Ectodermal cell (in vitro differentiated cells): ENCODE measurements at regions not wholly inside any gene's neighbourhood (a gene's known extent, or its start where the extent isn't known, plus 50 kb on each side); places are given as distances from the start of the nearest gene placed in this dataset.

Experiments used
- H3K27ac ChIP-seq: 2 replicates; pipeline ENCODE4 v1.7.0; 2013; ENCODE audit warnings: mild to moderate bottlenecking, low read depth, low read length; ENCODE audit not compliant: insufficient read depth, poor library complexity, severe bottlenecking
- H3K27me3 ChIP-seq: 2 replicates; pipeline ENCODE4 v1.7.0; 2013; ENCODE audit warnings: mild to moderate bottlenecking, low read length; ENCODE audit not compliant: insufficient read depth, control insufficient read depth, poor library complexity, severe bottlenecking
- H3K36me3 ChIP-seq: one replicate; pipeline ENCODE4 v1.7.0; 2013; ENCODE audit warnings: low read length; ENCODE audit not compliant: control insufficient read depth, insufficient read depth
- H3K4me1 ChIP-seq: one replicate; pipeline ENCODE4 v1.7.0; 2013; ENCODE audit warnings: low read length; ENCODE audit not compliant: control insufficient read depth, insufficient read depth
- H3K4me3 ChIP-seq: 2 replicates; pipeline ENCODE4 v1.7.0; 2013; ENCODE audit warnings: low read depth, low read length, control low read depth; ENCODE audit not compliant: insufficient read depth
- H3K9me3 ChIP-seq: 2 replicates; pipeline ENCODE4 v1.7.0; 2013; ENCODE audit warnings: mild to moderate bottlenecking, low read length, moderate library complexity; ENCODE audit not compliant: control insufficient read depth
- WGBS, 2 experiments: methylation state at CpG; one replicate each; pipeline ENCODE4 v1.1.7; 2013; ENCODE audit warnings: missing lambda C conversion rate in 2 of 2; 5-methylcytosine and 5-hydroxymethylcytosine counted together

DNA sequence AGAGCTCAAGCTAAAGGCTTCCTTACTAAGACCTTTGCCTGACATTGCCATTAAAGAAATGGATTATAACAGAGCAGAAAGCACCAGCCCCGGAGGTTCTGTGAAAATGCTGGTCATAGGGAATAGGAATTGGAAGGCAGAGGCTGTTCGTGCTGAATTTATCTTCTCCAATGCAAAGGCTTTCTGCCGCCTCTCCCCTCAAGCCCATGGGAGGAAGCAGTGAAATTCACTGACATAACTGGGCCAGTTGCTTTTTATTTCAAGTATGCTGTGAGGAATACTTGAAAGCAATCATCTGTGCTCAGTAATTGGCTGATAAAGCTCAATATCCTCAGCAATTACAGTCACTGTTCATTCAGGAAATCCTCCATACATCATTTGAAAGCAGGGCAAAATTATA is 85.4 kb upstream of the LINC00305 start:
- Histone ChIP-seq H3K9me3 (no peaks in the 10 kb centered on the region), H3K4me3 (no peak overlapping the region), H3K4me1 (peaks cover 3% of the 10 kb centered on the region), H3K36me3 (no peaks in the 10 kb centered on the region), H3K27ac (no peak overlapping the region), H3K27me3 (no peaks in the 10 kb centered on the region)
- 90 to 91% methylated on average over 3 of the region's 3 CpGs for WGBS, 2 experiments

DNA sequence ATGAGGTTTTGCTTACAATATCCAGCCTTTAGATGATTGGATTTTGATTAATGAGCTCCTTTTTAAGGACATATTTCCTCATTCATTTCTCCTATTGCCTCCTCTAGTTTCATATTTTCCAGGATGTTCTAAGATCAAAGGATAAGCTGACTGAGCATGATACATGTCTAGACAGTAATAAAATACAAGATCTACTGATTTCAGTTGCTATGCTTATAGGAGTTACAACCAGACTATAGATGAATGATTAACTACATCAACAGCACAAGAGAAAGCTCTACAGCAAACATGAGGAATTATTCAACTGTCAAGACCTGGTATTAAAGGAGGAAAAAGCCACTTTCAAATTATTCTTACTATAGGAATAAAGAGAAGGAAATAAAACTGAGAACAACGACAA is 85.0 kb upstream of the LINC00305 start:
- WGBS, 2 experiments: 100% methylated on average over 1 of the region's 1 CpG
- H3K27me3 ChIP-seq: no peaks in the 10 kb centered on the region
- H3K4me3 ChIP-seq: no peak overlapping the region
- no peak overlapping the region for H3K27ac ChIP-seq
- H3K4me1 ChIP-seq: peaks cover 3% of the 10 kb centered on the region
- no peaks in the 10 kb centered on the region for H3K36me3 ChIP-seq
- H3K9me3 ChIP-seq: no peaks in the 10 kb centered on the region

DNA sequence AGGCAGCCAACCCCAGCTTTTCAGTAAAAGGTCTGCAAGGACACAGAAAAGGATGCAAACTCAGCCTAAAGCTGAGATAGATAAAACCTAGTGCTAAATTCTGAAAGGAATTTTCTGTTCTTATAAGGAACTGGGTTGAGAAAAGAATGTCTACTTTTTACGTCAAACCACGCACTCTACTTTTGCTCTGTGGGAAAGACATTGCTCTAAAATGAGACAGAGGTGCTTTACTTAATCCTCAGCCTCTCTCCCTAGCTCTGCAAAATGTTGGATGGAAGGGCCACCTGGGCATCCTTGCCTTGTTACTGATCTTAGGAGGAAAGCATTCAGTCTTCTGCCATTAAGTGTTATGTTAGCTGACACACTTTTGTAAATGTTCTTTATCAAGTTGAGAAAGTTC is 72.1 kb upstream of the LINC00305 start:
- Histone ChIP-seq H3K27ac (no peak overlapping the region), H3K4me1 (no peaks in the 10 kb centered on the region), H3K4me3 (no peak overlapping the region), H3K36me3 (no peaks in the 10 kb centered on the region), H3K9me3 (peaks cover 2% of the 10 kb centered on the region), H3K27me3 (no peaks in the 10 kb centered on the region)
- 96 to 97% methylated on average over 2 of the region's 2 CpGs for WGBS, 2 experiments

DNA sequence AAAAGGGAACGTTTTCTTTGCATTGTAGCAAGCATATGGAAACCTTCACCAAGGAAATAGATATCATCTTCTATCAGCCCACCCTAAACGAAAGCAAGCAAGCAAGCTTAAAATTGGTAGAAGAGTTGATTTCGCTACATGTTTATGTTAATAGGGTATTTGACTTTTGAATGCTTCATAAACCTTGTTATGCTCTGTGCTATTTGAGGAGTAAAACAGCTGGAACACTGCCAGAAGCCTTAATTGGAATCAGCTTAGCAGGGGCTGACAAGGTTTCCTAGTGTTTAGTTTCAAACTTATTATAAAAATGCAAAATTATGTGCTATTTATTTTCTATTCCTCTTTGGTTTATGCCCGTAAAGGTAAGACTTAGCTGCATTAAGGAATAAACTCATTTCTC is 70.6 kb upstream of the LINC00305 start:
- Histone ChIP-seq H3K27ac (no peak overlapping the region), H3K4me1 (no peaks in the 10 kb centered on the region), H3K27me3 (no peaks in the 10 kb centered on the region), H3K9me3 (peaks cover 2% of the 10 kb centered on the region), H3K4me3 (no peak overlapping the region), H3K36me3 (no peaks in the 10 kb centered on the region)
- WGBS, 2 experiments: 92 to 97% methylated on average over 4 of the region's 4 CpGs

DNA sequence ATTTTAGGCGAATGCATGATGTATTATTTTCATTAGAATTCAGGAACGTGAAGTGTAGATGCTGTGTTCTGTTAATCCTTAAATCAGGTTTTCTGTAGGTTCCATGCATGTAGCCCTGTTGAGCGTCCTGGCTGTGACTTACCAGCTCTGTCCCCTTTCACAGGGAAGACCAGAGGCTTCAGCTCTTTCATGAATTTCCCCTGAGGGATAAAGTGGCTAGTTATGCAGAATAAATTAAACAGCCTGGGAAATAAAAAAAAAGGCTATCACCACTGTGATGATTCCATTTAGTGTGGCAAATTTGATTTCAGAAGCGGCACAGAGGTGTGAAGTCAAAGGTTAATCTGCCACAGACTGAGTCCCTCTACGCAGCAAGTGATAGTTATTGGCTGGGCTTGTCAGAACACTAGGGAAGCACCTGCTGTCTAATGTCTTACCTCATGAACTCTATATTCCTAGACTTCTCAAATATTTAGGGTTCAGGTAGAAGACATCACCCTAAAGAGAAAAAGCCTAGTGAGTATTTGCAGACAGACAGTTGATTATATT is 61.6 kb upstream of the LINC00305 start:
- no peak overlapping the region for H3K27ac ChIP-seq
- no peak overlapping the region for H3K4me3 ChIP-seq
- H3K36me3 ChIP-seq: no peaks in the 10 kb centered on the region
- 88 to 90% methylated on average over 5 of the region's 5 CpGs for WGBS, 2 experiments
- no peaks in the 10 kb centered on the region for H3K27me3 ChIP-seq
- H3K9me3 ChIP-seq: no peaks in the 10 kb centered on the region
- no peaks in the 10 kb centered on the region for H3K4me1 ChIP-seq

DNA sequence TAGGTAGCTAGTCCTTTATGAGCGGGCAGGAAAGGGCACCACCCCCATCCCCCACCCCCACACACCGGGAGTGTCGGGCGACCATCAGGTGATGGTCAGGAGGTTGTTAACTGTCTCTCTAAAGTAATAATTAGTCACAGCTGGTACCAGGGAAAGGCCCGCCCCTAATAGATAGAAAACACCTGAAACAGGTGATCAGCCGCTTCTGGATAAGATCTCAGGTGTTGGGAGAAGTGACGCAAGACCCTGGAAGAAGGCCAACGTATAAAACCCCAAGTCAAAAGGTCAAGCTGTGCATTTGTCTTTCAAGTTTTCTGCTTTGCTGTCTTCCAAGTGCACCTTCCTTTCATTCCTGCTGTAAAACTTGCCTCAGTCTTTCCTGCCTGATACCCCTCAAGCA is 59.6 kb upstream of the LINC00305 start:
- Histone ChIP-seq H3K27ac (no peak overlapping the region), H3K27me3 (no peaks in the 10 kb centered on the region), H3K4me1 (no peaks in the 10 kb centered on the region), H3K36me3 (no peaks in the 10 kb centered on the region), H3K4me3 (no peak overlapping the region), H3K9me3 (no peaks in the 10 kb centered on the region)
- WGBS, 2 experiments: 92 to 93% methylated on average over 4 to 7 of the region's 8 CpGs

DNA sequence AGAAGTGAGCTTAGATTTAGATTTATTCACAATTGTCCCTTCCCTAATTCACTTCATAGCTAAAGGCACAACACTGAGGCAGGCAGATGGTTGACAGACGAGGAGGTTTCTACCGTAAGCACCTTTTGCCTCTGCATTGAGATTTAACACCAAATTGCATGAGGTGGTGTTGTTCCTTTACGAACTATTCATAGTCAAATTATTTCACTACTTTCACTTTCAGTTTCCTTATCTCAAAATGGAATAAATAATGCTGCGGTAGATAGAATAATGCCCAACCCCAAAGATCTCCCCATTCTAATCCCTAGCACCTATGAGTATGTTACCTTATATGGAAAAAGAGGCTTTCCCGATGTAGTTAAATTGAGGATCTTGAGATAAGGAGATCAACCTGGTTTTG is 58.9 kb upstream of the LINC00305 start:
- no peaks in the 10 kb centered on the region for H3K27me3 ChIP-seq
- no peaks in the 10 kb centered on the region for H3K4me1 ChIP-seq
- H3K4me3 ChIP-seq: no peak overlapping the region
- H3K27ac ChIP-seq: no peak overlapping the region
- 93 to 99% methylated on average over 4 of the region's 5 CpGs for WGBS, 2 experiments
- H3K36me3 ChIP-seq: no peaks in the 10 kb centered on the region
- no peaks in the 10 kb centered on the region for H3K9me3 ChIP-seq

DNA sequence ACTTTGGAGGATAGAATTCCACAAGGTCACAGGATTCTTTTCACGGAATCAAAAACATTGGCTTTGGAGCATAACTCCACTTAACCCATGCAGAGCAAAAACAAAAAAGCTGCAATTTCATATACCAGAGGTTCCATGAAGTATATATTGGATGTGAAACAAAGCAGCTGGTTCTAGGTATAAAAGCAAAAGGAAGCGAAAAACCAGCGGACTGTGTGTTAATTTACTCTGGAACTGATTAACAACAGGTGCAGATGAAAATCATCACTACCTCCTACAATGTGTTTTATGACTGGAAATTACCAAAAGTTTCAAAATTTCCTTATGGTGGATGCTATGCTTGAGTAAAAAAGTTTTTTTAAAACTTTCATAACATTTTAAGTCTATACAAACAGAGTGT is 54.4 kb upstream of the LINC00305 start:
- 88 to 94% methylated on average over 3 of the region's 3 CpGs for WGBS, 2 experiments
- H3K4me1 ChIP-seq: no peaks in the 10 kb centered on the region
- H3K36me3 ChIP-seq: no peaks in the 10 kb centered on the region
- no peaks in the 10 kb centered on the region for H3K27me3 ChIP-seq
- H3K27ac ChIP-seq: no peak overlapping the region
- H3K4me3 ChIP-seq: no peak overlapping the region
- no peaks in the 10 kb centered on the region for H3K9me3 ChIP-seq

DNA sequence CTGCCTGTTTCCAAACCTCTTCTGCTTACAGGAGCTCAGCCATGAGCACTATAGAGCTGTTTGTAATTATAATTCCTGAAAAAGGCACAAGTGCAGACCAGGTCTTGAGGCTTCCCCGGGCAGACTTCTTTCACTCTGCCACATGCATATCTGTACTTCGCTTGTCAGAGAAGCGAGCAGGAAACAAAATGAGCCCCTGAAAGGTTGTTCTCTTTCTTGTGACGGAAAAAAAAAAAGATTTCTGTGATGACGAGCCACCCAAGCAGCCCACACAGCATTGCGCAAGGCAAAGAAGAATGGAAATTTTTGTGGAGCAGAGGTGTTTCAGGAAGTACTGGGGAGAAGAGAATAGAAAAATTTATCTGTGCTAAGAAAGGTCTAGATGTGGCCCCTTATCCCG is 54.0 kb upstream of the LINC00305 start:
- no peaks in the 10 kb centered on the region for H3K36me3 ChIP-seq
- no peaks in the 10 kb centered on the region for H3K4me1 ChIP-seq
- no peak overlapping the region for H3K4me3 ChIP-seq
- no peak overlapping the region for H3K27ac ChIP-seq
- 86 to 89% methylated on average over 7 of the region's 7 CpGs for WGBS, 2 experiments
- no peaks in the 10 kb centered on the region for H3K27me3 ChIP-seq
- no peaks in the 10 kb centered on the region for H3K9me3 ChIP-seq

DNA sequence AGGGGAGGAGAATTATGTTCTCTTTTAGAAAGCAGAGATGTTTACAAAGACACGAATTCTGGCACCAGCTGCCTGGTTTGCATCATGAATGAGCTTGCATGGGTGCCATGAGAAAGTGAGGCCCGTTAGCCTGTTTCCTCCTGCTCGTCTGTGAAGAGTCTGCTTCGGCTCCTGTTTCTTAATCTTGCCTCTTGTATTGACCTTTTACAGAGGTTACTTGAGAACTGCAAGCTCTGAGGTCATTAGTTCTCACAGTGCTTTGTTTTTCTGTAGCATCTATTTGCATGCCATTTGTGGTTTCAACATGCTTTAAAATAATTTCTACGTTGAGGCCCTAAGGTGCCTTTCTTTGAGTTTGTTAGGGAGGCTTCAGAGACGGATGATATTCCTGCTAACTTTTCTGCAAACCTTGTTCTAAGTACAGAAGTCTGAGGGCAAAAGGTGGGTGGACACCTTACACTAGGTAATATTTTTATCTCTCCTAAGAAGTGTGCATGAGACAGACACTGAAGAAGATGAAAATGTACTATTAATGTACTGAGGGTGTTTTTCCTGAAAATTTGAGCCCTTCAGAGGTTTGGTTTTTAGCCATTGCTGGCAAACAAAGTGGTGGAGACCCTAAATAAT is 53.4 kb upstream of the LINC00305 start:
- Histone ChIP-seq H3K4me3 (no peak overlapping the region), H3K27ac (no peak overlapping the region)
- WGBS, 2 experiments: 60 to 62% methylated on average over 6 of the region's 6 CpGs

DNA sequence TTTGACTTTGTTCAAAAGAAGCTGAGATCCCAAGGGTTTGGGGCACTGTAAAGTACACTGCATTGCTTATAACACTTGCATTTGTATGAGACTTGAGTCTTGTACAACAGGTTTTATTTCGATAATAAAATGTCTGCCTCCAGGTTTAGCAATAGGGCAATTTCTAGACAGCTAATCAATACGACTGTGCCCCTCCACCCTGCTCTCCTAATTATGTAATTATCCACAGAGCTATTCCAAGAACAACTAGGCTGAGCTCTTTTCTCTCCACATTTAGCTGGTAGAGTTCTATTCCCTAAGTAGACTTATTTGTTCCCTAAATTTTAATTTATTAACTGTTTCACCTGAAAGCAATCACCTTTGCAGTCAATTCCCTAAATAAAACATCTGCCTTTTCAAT is 52.9 kb upstream of the LINC00305 start:
- Histone ChIP-seq H3K4me1 (no peaks in the 10 kb centered on the region), H3K4me3 (no peak overlapping the region), H3K36me3 (no peaks in the 10 kb centered on the region), H3K9me3 (no peaks in the 10 kb centered on the region), H3K27me3 (no peaks in the 10 kb centered on the region), H3K27ac (no peak overlapping the region)
- 95 to 97% methylated on average over 2 of the region's 2 CpGs for WGBS, 2 experiments

More for the DNA sequence above, 53.4 kb upstream of the LINC00305 start:
- H3K36me3 ChIP-seq: no peaks in the 10 kb centered on the region
- H3K9me3 ChIP-seq: no peaks in the 10 kb centered on the region
- H3K4me1 ChIP-seq: no peaks in the 10 kb centered on the region
- no peaks in the 10 kb centered on the region for H3K27me3 ChIP-seq
